Transverse colon (tissue), 4 donors: ENCODE measurements at regions not wholly inside any gene's neighbourhood (a gene's known extent, or its start where the extent isn't known, plus 50 kb on each side); places are given as distances from the start of the nearest gene placed in this dataset.
"Not testable (repeated sequence)": the region's sequence is repeated elsewhere in the genome, so short reads cannot be mapped to it uniquely, and the experiment has no call there.

Experiments used
- DNase-seq: peaks from one replicate; pipeline ENCODE4 v3.0.0-alpha.2; 2019
- H3K27ac ChIP-seq, 4 donors: fragments of 200-600 bp; sonication (generic); 2 replicates each; pipeline ENCODE4 v1.5.1; 2016 to 2018; ENCODE audit warnings: inconsistent platforms in 4 of 4
- H3K27me3 ChIP-seq: fragments of 200-600 bp; sonication (generic); 2 replicates; pipeline ENCODE4 v1.5.1; 2017; ENCODE audit warnings: inconsistent platforms
- H3K36me3 ChIP-seq, 4 donors: fragments of 200-600 bp; sonication (generic); 2 replicates each; pipeline ENCODE4 v1.5.1; 2017 to 2019; ENCODE audit warnings: inconsistent platforms in 4 of 4
- H3K4me1 ChIP-seq, 4 donors: fragments of 200-600 bp; sonication (generic); 2 replicates each; pipeline ENCODE4 v1.5.1; 2017 to 2020; ENCODE audit warnings: inconsistent platforms in 4 of 4
- H3K4me3 ChIP-seq, 4 donors: fragments of 200-600 bp; sonication (generic); 1 replicate in 1 of 4; 2 replicates in 3 of 4; pipeline versions ENCODE4 v1.5.1 to v1.6.1; 2017 to 2019; ENCODE audit warnings: inconsistent platforms in 4 of 4
- H3K9me3 ChIP-seq, 2 donors: fragments of 200-600 bp; sonication (generic); 2 replicates each; pipeline ENCODE4 v1.5.1; 2017 to 2019; ENCODE audit warnings: inconsistent platforms in 2 of 2
- EP300 ChIP-seq: sonication (generic); formaldehyde crosslinking; IDR thresholded peaks from one replicate; pipeline ENCODE4 v1.6.1; 2017; ENCODE audit warnings: antibody characterized with exemption, low read depth
- POLR2A ChIP-seq: fragments of 450-650 bp; IDR thresholded peaks from one replicate; pipeline ENCODE4 v1.6.1; 2016; ENCODE audit warnings: antibody characterized with exemption, mild to moderate bottlenecking, moderate library complexity
- POLR2AphosphoS5 ChIP-seq, 3 donors: sonication (generic); formaldehyde crosslinking; IDR thresholded peaks; one replicate each; pipeline ENCODE4 v1.6.1; 2016; ENCODE audit warnings: antibody characterized with exemption in 3 of 3
- WGBS, 2 donors: methylation state at CpG; one replicate each; pipeline ENCODE4 v1.1.5; 2018; ENCODE audit warnings: low coverage in 1 of 2; 5-methylcytosine and 5-hydroxymethylcytosine counted together
- in situ Hi-C, 4 donors: fragments of 200-750 bp; cut with MboI; loops; one replicate each; pipeline versions ENCODE4 v1.15.0 to v1.15.1; 2017; ENCODE audit warnings: low sequenced_read_pairs in 3 of 4, low pct_ligation_motif_present in 1 of 4, low pct_unique_long_range_greater_than_20kb in 1 of 4
- intact Hi-C: fragments of 100-400 bp; cut with DNase I; formaldehyde crosslinking; loops from one replicate; pipeline ENCODE4 v1.15.1; 2023; ENCODE audit warnings: low total_unique reads
- TF ChIP-seq, protein P1 (sequence below), 5 experiments: fragments of 200-600 bp in 3 of 5; fragments of 450-650 bp in 2 of 5; sonication (generic) in 3 of 5; IDR thresholded peaks; 1 replicate in 2 of 5; 2 replicates in 3 of 5; pipeline ENCODE4 v1.5.1; 2016 to 2017; ENCODE audit warnings: antibody characterized with exemption in 5 of 5, inconsistent platforms in 3 of 5, mild to moderate bottlenecking in 2 of 5, moderate library complexity in 1 of 5

- TF ChIP-seq, protein P1, sequence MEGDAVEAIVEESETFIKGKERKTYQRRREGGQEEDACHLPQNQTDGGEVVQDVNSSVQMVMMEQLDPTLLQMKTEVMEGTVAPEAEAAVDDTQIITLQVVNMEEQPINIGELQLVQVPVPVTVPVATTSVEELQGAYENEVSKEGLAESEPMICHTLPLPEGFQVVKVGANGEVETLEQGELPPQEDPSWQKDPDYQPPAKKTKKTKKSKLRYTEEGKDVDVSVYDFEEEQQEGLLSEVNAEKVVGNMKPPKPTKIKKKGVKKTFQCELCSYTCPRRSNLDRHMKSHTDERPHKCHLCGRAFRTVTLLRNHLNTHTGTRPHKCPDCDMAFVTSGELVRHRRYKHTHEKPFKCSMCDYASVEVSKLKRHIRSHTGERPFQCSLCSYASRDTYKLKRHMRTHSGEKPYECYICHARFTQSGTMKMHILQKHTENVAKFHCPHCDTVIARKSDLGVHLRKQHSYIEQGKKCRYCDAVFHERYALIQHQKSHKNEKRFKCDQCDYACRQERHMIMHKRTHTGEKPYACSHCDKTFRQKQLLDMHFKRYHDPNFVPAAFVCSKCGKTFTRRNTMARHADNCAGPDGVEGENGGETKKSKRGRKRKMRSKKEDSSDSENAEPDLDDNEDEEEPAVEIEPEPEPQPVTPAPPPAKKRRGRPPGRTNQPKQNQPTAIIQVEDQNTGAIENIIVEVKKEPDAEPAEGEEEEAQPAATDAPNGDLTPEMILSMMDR (IDR thresholded peaks at IDR 0.05), result no peak
- no peak for TF ChIP-seq EP300
- TF ChIP-seq POLR2A, result no peak
- 57 to 58% methylated on average over 5 to 6 of the region's 6 CpGs for WGBS, 2 donors
- no peaks in the 10 kb centered on the region for H3K36me3 ChIP-seq
- DNase-seq, result no peak
- no peaks in the 10 kb centered on the region for H3K9me3 ChIP-seq
- in situ Hi-C loops (no loop called here), intact Hi-C loops (no loop called here)
- peak overlapping the region; percentile 14 to 68 (median 49) for H3K27ac ChIP-seq
- H3K27me3 ChIP-seq, result no peaks in the 10 kb centered on the region
- no peak overlapping the region for H3K4me3 ChIP-seq
- peaks cover 0 to 24% (median 12%) of the 10 kb centered on the region in 4 donors for H3K4me1 ChIP-seq
Observed at GRCh38 chr13:73657821-73658540, 476.2 kb downstream of the KLF12 start.

DNA sequence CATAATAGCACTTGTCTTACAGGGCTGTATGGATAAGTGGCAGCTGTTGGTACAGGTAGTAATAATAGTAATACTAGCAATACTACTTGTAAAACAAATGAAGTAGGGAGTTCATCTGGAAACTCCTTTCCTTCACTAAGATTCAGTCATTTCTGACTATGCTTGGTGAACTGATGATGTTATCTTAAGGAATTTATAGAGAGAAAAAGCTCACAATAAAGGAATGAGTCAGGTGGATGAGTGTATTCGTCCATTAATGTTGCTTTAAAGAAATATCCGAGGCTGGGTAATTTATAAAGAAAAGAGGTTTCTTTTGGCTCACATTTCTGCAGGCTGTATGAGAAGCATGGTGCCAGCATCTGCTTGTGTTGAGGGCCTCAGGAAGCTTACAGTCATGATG, 477.3 kb downstream of the KLF12 start:
- intact Hi-C loops, result no loop called here
- Histone ChIP-seq H3K9me3 (no peaks in the 10 kb centered on the region), H3K36me3 (no peaks in the 10 kb centered on the region), H3K27ac (no peak overlapping the region), H3K4me1 (peaks cover 0 to 24% (median 12%) of the 10 kb centered on the region in 4 donors), H3K4me3 (no peak overlapping the region), H3K27me3 (no peaks in the 10 kb centered on the region)
- WGBS, 2 donors, result 85 to 100% methylated on average over 2 of the region's 2 CpGs
- in situ Hi-C loops, result no loop called here
- TF ChIP-seq, protein P1 (IDR thresholded peaks at IDR 0.05), result no peak
- no peak for DNase-seq

GRCh38 chr13:73653688-73654087, 480.5 kb downstream of the KLF12 start:
- no peak for DNase-seq
- no peak overlapping the region for H3K4me3 ChIP-seq
- no peaks in the 10 kb centered on the region for H3K9me3 ChIP-seq
- TF ChIP-seq EP300 (no peak), POLR2A (no peak), POLR2AphosphoS5 (IDR thresholded peaks at IDR 0.05) (no peak)
- TF ChIP-seq, protein P1 (IDR thresholded peaks at IDR 0.05), result no peak
- peaks cover 0 to 19% (median 10%) of the 10 kb centered on the region in 4 donors for H3K4me1 ChIP-seq
- WGBS, 2 donors, result 31 to 44% methylated on average over 2 of the region's 2 CpGs
- H3K36me3 ChIP-seq, result no peaks in the 10 kb centered on the region
- H3K27me3 ChIP-seq, result no peaks in the 10 kb centered on the region
- H3K27ac ChIP-seq, result peak overlapping the region; percentile 60 to 80 (median 72)
- intact Hi-C loops (no loop called here), in situ Hi-C loops (no loop called here)

DNA sequence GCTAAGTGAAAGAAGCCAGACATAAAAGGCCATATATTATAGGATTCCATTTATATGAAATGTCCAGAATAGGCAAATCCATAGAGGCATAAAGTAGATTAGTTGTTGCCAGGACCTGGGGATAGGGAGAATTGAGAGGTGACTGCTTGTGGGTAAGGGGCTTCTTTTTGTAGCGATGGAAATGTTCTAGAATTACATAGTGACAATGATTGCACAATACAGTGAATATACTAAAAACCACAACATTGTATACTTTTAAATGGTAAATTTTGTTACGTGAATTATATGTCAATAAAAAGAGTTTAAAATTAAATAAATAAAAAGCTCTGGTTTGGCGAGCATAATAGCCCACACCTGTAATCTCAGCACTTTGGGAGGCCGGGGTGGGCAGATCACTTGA, 486.8 kb downstream of the KLF12 start:
- in situ Hi-C loops (no loop called here), intact Hi-C loops (no loop called here)
- H3K9me3 ChIP-seq, result peaks cover 0 to 3% of the 10 kb centered on the region in 2 donors
- 85 to 91% methylated on average over 3 to 4 of the region's 4 CpGs for WGBS, 2 donors
- H3K4me1 ChIP-seq, result no peaks in the 10 kb centered on the region
- DNase-seq, result no peak
- no peak for TF ChIP-seq POLR2A
- H3K27me3 ChIP-seq, result no peaks in the 10 kb centered on the region
- no peak overlapping the region for H3K27ac ChIP-seq
- no peak overlapping the region for H3K4me3 ChIP-seq
- H3K36me3 ChIP-seq, result no peaks in the 10 kb centered on the region

GRCh38 chr13:73640476-73641179, 493.6 kb downstream of the KLF12 start:
- DNase-seq, H3K4me3 ChIP-seq, H3K27me3 ChIP-seq, in situ Hi-C loops, intact Hi-C loops, H3K9me3 ChIP-seq, H3K27ac ChIP-seq, H3K36me3 ChIP-seq, H3K4me1 ChIP-seq: not testable (repeated sequence)
- 92 to 97% methylated on average over 12 to 29 of the region's 30 CpGs for WGBS, 2 donors
